Ovary (tissue), 7 donors: ENCODE measurements at regions not wholly inside any gene's neighbourhood (a gene's known extent, or its start where the extent isn't known, plus 50 kb on each side); places are given as distances from the start of the nearest gene placed in this dataset.

ENCODE experiments used
- DNase-seq, 5 donors: peaks; one replicate each; pipeline ENCODE4 v3.0.0-alpha.2; 2019 to 2020
- H3K27ac ChIP-seq, 2 donors: fragments of 200-600 bp; one replicate each; pipeline versions ENCODE4 v1.5.1 to v1.8.0; 2019 to 2022
- H3K27me3 ChIP-seq: fragments of 200-600 bp; one replicate; pipeline ENCODE4 v1.8.0; 2022
- H3K36me3 ChIP-seq: fragments of 200-600 bp; sonication (generic); one replicate; pipeline ENCODE4 v1.5.1; 2019
- H3K4me1 ChIP-seq: one replicate; pipeline ENCODE4 v1.8.1; 2013; ENCODE audit warnings: mild to moderate bottlenecking, moderate library complexity; ENCODE audit not compliant: insufficient read depth
- H3K4me3 ChIP-seq: fragments of 200-600 bp; sonication (generic); one replicate; pipeline ENCODE4 v1.5.1; 2017
- H3K9me3 ChIP-seq, 2 donors: fragments of 200-600 bp in 1 of 2; sonication (generic) in 1 of 2; one replicate each; pipeline versions ENCODE4 v1.5.1 to v1.8.1; 2013 to 2019; ENCODE audit warnings: mild to moderate bottlenecking in 1 of 2, moderate library complexity in 1 of 2
- EP300 ChIP-seq: sonication (generic); formaldehyde crosslinking; IDR thresholded peaks from one replicate; pipeline ENCODE4 v1.6.1; 2017; ENCODE audit warnings: antibody characterized with exemption
- POLR2A ChIP-seq: fragments of 450-650 bp; IDR thresholded peaks from one replicate; pipeline ENCODE4 v1.6.1; 2017; ENCODE audit warnings: antibody characterized with exemption, mild to moderate bottlenecking, moderate library complexity
- WGBS, 3 donors: extraction: QIAGEN DNeasy Blood & Tissue Kit in 1 of 3; methylation state at CpG; one replicate each; pipeline versions ENCODE4 v1.1.5 to v1.1.7; 2013 to 2017; 5-methylcytosine and 5-hydroxymethylcytosine counted together
- intact Hi-C, 4 donors: fragments of 100-400 bp; cut with DNase I; formaldehyde crosslinking; loops; one replicate each; pipeline versions ENCODE4 v1.11.0 to v1.15.1; 2022 to 2023
- TF ChIP-seq, protein P1 (sequence below), 3 donors: fragments of 450-650 bp in 2 of 3; fragments of 200-600 bp in 1 of 3; IDR thresholded peaks; one replicate each; pipeline versions ENCODE4 v1.5.1 to v1.8.0; 2016 to 2022; ENCODE audit warnings: antibody characterized with exemption in 3 of 3, mild to moderate bottlenecking in 1 of 3
- donor health status: DM: no; HTN: no; CAD: no; lungs with moderate emphysema.
- donor health status: DM: no; HTN: no; CAD: no.
- donor health status: Bipolar disorder and iron deficiency.
- donor health status: DM: no; HTN: no; CAD: no.
- donor health status: DM: yes; HTN: yes; CAD: no.

DNA sequence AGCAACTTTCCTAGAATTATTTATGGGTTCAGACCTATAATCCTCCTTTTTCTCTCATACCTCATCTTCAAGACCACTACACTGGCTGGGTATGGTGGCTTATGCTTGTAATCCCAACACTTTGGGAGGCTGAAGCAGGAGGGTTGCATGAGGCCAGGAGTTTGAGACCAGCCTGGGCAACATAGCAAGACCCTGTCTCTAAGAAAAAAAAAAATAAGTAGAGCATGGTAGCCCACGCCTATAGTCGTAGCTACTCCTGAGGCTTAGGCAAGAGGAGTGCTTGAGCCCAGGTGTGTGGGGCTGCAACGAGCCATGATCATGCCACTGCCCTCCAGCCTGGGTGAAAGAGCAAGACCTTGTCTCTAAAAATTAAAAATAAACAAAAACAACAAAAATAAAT lies 832.4 kb downstream of the PCDH18 start:
- no peak overlapping the region for H3K4me3 ChIP-seq
- no peak overlapping the region for H3K27ac ChIP-seq
- no peak for DNase-seq
- no peaks in the 10 kb centered on the region for H3K9me3 ChIP-seq
- H3K36me3 ChIP-seq, result no peaks in the 10 kb centered on the region
- no peaks in the 10 kb centered on the region for H3K27me3 ChIP-seq
- no peaks in the 10 kb centered on the region for H3K4me1 ChIP-seq
- intact Hi-C loops, result no loop called here
- 82 to 89% (median 83%) methylated on average over 3 of the region's 3 CpGs for WGBS, 3 donors
- TF ChIP-seq POLR2A (no peak), EP300 (no peak)
- TF ChIP-seq, protein P1, sequence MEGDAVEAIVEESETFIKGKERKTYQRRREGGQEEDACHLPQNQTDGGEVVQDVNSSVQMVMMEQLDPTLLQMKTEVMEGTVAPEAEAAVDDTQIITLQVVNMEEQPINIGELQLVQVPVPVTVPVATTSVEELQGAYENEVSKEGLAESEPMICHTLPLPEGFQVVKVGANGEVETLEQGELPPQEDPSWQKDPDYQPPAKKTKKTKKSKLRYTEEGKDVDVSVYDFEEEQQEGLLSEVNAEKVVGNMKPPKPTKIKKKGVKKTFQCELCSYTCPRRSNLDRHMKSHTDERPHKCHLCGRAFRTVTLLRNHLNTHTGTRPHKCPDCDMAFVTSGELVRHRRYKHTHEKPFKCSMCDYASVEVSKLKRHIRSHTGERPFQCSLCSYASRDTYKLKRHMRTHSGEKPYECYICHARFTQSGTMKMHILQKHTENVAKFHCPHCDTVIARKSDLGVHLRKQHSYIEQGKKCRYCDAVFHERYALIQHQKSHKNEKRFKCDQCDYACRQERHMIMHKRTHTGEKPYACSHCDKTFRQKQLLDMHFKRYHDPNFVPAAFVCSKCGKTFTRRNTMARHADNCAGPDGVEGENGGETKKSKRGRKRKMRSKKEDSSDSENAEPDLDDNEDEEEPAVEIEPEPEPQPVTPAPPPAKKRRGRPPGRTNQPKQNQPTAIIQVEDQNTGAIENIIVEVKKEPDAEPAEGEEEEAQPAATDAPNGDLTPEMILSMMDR (IDR thresholded peaks at IDR 0.05), result no peak

DNA sequence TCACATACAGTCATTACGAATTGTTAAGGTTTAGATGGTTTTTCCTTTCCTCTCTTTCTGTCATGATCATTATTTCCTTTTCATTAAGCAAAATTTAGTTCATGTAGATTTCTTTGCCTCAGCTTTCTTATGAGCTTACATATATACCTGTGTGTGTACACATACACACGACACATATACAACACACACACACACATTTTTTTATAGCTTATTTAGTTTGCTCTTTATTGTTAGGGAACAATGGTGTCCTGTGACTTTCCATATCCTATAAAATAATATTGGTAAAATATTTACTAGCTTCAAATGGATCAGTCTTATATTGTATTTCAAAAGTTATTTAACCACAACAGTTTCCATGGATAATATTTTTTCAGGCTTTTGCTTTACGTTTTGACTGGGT lies 840.7 kb downstream of the PCDH18 start:
- TF ChIP-seq EP300 (no peak), POLR2A (no peak)
- TF ChIP-seq, protein P1 (IDR thresholded peaks at IDR 0.05), result no peak
- no peak overlapping the region for H3K27ac ChIP-seq
- no peaks in the 10 kb centered on the region for H3K27me3 ChIP-seq
- no peak for DNase-seq
- no peaks in the 10 kb centered on the region for H3K4me1 ChIP-seq
- no peaks in the 10 kb centered on the region for H3K36me3 ChIP-seq
- intact Hi-C loops, result no loop called here
- no peaks in the 10 kb centered on the region for H3K9me3 ChIP-seq
- no peak overlapping the region for H3K4me3 ChIP-seq
- 81 to 85% (median 83%) methylated on average over 3 of the region's 3 CpGs for WGBS, 3 donors

DNA sequence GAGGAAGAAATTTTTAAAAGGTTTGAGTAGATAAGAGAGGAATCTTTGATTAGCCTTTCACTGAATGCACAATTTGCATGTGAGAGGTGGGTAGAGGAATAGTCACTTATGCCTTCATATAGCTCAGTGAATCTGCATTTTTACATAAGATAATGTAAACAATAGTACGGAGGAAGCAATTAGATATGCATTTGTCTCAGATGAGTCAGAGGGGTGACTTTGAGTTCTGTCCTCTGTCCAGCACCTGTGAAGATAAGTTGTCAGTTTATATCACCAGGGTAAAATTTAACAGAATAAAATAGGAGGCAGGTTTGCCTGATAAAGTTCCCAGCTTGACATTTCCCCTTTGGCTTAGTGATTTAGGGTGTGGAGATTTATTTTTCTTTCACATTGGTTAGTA lies 841.9 kb downstream of the PCDH18 start:
- WGBS, 3 donors, result 50 to 72% (median 51%) methylated on average over 1 of the region's 1 CpG
- H3K4me1 ChIP-seq, result no peaks in the 10 kb centered on the region
- no peaks in the 10 kb centered on the region for H3K27me3 ChIP-seq
- TF ChIP-seq POLR2A, result no peak
- TF ChIP-seq, protein P1 (IDR thresholded peaks at IDR 0.05), result no peak
- TF ChIP-seq EP300, result no peak
- intact Hi-C loops, result no loop called here
- no peak overlapping the region for H3K4me3 ChIP-seq
- DNase-seq, result no peak
- no peak overlapping the region for H3K27ac ChIP-seq
- H3K36me3 ChIP-seq, result no peaks in the 10 kb centered on the region
- H3K9me3 ChIP-seq, result no peaks in the 10 kb centered on the region

DNA sequence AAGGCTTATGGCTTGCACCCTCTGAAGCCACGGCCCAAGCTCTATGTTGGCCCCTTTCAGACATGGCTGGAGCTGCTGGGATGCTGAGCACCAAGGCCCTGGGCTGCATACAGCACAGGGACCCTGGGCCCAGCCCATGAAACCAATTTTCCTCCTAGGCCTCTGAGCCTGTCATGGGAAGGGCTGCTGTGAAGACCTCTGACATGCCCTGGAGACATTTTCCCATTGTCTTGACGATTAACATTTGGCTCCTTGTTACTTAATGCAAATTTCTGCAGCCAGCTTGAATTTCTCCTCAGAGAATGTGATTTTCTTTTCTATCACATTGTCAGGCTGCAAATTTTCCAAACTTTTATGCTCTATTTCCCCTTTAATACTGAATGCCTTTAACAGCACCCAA lies 844.7 kb downstream of the PCDH18 start:
- H3K27ac ChIP-seq, result no peak overlapping the region
- H3K36me3 ChIP-seq, result no peaks in the 10 kb centered on the region
- TF ChIP-seq POLR2A (no peak), EP300 (no peak)
- TF ChIP-seq, protein P1 (IDR thresholded peaks at IDR 0.05), result no peak
- intact Hi-C loops, result no loop called here
- no peaks in the 10 kb centered on the region for H3K4me1 ChIP-seq
- WGBS, 3 donors, result 83 to 90% (median 88%) methylated on average over 2 of the region's 2 CpGs
- no peaks in the 10 kb centered on the region for H3K9me3 ChIP-seq
- no peaks in the 10 kb centered on the region for H3K27me3 ChIP-seq
- no peak overlapping the region for H3K4me3 ChIP-seq
- DNase-seq, result no peak

DNA sequence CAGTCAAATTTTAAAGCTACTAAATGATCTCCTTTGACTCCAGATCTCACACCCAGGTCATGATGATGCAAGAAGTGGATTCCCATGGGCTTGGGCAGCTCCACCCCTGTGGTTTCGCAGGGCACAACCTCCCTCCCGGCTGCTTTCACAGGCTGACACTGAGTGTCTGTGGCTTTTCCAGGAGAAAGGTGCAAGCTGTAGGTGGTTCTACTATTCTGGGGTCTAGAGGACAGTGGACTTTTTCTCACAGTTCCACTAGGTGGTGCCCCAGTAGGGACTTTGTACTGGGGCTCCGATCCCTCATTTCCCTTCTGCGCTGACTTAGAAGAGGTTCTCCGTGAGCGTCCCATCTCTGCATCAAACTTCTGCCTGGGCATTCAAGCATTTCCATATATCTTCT lies 845.2 kb downstream of the PCDH18 start:
- Histone ChIP-seq H3K4me1 (no peaks in the 10 kb centered on the region), H3K36me3 (no peaks in the 10 kb centered on the region), H3K27me3 (no peaks in the 10 kb centered on the region), H3K9me3 (no peaks in the 10 kb centered on the region), H3K27ac (no peak overlapping the region), H3K4me3 (no peak overlapping the region)
- TF ChIP-seq POLR2A (no peak), EP300 (no peak)
- TF ChIP-seq, protein P1 (IDR thresholded peaks at IDR 0.05), result no peak
- WGBS, 3 donors, result 84 to 96% (median 96%) methylated on average over 6 of the region's 6 CpGs
- DNase-seq, result no peak
- intact Hi-C loops, result no loop called here
